ENCODE measurements at regions not wholly inside any gene's neighbourhood (a gene's known extent, or its start where the extent isn't known, plus 50 kb on each side); places are given as distances from the start of the nearest gene placed in this dataset.

GRCh38 chr4:110294165-110294564 is 95.8 kb upstream of the ELOVL6 start:
- TF ChIP-seq HNF4A (conservative IDR thresholded peaks at IDR 0.05) (no peak), REST (IDR thresholded peaks at IDR 0.05) (no peak), ATF3 (IDR thresholded peaks at IDR 0.05) (no peak), RXRA (IDR thresholded peaks at IDR 0.05) (no peak), FOXA1 (IDR thresholded peaks at IDR 0.05) (no peak), MAX (IDR thresholded peaks at IDR 0.05) (no peak), JUND (IDR thresholded peaks at IDR 0.05) (no peak), GABPA (IDR thresholded peaks at IDR 0.05 in 1 of 2, conservative IDR thresholded peaks at IDR 0.05 in 1 of 2) (no peak), NR2F2 (IDR thresholded peaks at IDR 0.05) (no peak), FOXA2 (IDR thresholded peaks at IDR 0.05) (no peak), SP1 (IDR thresholded peaks at IDR 0.05) (no peak), RAD21 (IDR thresholded peaks at IDR 0.05) (no peak), CTCF (IDR thresholded peaks at IDR 0.05; ENCODE audit: low read depth, low read length, missing input control) (no peak), TAF1 (conservative IDR thresholded peaks at IDR 0.05) (no peak), ZBTB33 (IDR thresholded peaks at IDR 0.05) (no peak), HNF4G (IDR thresholded peaks at IDR 0.05) (no peak), EGR1 (IDR thresholded peaks at IDR 0.05; ENCODE audit: low read depth in 2 of 2) (no peak)
- no peaks in the 10 kb centered on the region for H3K9me3 ChIP-seq (ENCODE audit: control insufficient read depth in 4 of 4, low read length in 3 of 4)
- WGBS = 91% methylated on average over 7 of the region's 7 CpGs

More at GRCh38 chr4:110294165-110294564, 95.8 kb upstream of the ELOVL6 start:
- Histone ChIP-seq H3K9ac (ENCODE audit: low read depth in 1 of 2, low read length in 2 of 2) (no peak overlapping the region), H3K4me3 (ENCODE audit: low read depth in 1 of 3, low read length in 3 of 3) (no peak overlapping the region), H3K36me3 (ENCODE audit: control insufficient read depth in 4 of 4, insufficient read depth in 3 of 4, low read depth in 1 of 4, low read length in 3 of 4) (no peaks in the 10 kb centered on the region), H3K4me1 (ENCODE audit: control insufficient read depth in 4 of 4, insufficient read depth in 4 of 4, low read length in 3 of 4) (no peaks in the 10 kb centered on the region), H3K27me3 (ENCODE audit: control insufficient read depth in 4 of 4, insufficient read depth in 4 of 4, low read length in 3 of 4) (no peaks in the 10 kb centered on the region), H3K27ac (ENCODE audit: low read depth in 1 of 2, low read length in 2 of 2) (no peak overlapping the region)
- no peak for DNase-seq (ENCODE audit: low spot score)

All from liver (tissue), 8 donors.